DMS114 treated with DMSO at 0.1 percent for 48 hours (cell line): ENCODE measurements at regions not wholly inside any gene's neighbourhood (a gene's known extent, or its start where the extent isn't known, plus 50 kb on each side); places are given as distances from the start of the nearest gene placed in this dataset.

Source experiments
- DNase-seq: peaks from one replicate; lab custom pipeline; 2025; ENCODE audit not compliant: unreplicated experiment; lab: John Stamatoyannopoulos, UW

- no peak for DNase-seq
Observed at GRCh38 chr12:67579662-67580003, 68.9 kb upstream of the DYRK2 start.

GRCh38 chr12:67582238-67582834, 66.2 kb upstream of the DYRK2 start:
- no peak for DNase-seq

- no peak for DNase-seq
Observed at GRCh38 chr12:67582844-67583243, 65.7 kb upstream of the DYRK2 start.

GRCh38 chr12:67586951-67587350, 61.6 kb upstream of the DYRK2 start:
- no peak for DNase-seq

GRCh38 chr12:67589078-67589477, 59.5 kb upstream of the DYRK2 start:
- DNase-seq, result no peak

GRCh38 chr12:67590149-67590790, 58.3 kb upstream of the DYRK2 start:
- no peak for DNase-seq

- no peak for DNase-seq
Observed at GRCh38 chr12:67592228-67593011, 56.1 kb upstream of the DYRK2 start.

- DNase-seq, result no peak
Observed at GRCh38 chr12:67593041-67593440, 55.5 kb upstream of the DYRK2 start.

- no peak for DNase-seq
Observed at GRCh38 chr12:67593461-67594330, 54.8 kb upstream of the DYRK2 start.

GRCh38 chr12:67594888-67595287, 53.7 kb upstream of the DYRK2 start:
- DNase-seq, result no peak

GRCh38 chr12:67595365-67595764, 53.2 kb upstream of the DYRK2 start:
- DNase-seq, result no peak

- DNase-seq, result no peak
Observed at GRCh38 chr12:67598598-67598997, 49.9 kb upstream of the DYRK2 start.
